ENCODE measurements at regions not wholly inside any gene's neighbourhood (a gene's known extent, or its start where the extent isn't known, plus 50 kb on each side); places are given as distances from the start of the nearest gene placed in this dataset.

DNA sequence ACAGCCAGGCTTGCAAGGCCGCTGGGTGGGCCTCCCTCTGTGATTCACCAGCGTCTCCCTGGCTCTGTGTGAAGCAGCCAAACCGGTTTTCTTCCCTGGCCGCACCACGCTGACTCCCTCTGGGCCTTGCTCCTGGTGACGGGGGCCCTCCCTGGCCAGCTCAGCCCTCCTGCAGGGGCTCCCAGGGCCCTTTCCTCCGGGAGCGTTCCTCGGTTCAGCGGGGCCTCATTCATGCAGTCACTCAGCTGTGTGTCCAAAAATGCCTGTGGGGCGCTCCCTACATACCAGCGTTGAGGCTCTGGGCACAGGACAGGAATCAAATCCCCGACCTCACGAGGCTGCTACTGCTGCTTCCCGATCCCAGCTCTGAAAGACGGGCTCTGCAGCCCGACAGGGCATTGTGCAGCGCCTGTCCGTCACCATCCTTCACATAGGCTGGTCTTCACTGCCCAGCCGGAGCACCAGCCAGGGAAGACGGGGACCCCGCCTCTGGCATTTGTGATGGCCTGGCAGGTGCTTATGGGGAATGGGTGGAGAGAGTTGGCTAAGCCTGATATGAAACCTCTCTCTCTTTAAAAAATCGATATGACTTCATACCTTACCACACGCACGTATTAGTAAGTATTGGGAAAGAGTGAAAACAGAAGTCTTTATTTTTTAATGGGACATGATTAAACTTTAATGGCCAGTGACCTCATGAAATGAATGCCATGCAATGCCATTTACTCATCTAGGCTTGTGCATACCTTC lies 110.0 kb upstream of the SHH start:
- 47 to 56% methylated on average over 15 to 17 of the region's 25 CpGs for WGBS, 2 donors
- peak in 1 of 4 donors; percentile 9 for TF ChIP-seq POLR2A (IDR thresholded peaks at IDR 0.05)
- TF ChIP-seq, protein P1, sequence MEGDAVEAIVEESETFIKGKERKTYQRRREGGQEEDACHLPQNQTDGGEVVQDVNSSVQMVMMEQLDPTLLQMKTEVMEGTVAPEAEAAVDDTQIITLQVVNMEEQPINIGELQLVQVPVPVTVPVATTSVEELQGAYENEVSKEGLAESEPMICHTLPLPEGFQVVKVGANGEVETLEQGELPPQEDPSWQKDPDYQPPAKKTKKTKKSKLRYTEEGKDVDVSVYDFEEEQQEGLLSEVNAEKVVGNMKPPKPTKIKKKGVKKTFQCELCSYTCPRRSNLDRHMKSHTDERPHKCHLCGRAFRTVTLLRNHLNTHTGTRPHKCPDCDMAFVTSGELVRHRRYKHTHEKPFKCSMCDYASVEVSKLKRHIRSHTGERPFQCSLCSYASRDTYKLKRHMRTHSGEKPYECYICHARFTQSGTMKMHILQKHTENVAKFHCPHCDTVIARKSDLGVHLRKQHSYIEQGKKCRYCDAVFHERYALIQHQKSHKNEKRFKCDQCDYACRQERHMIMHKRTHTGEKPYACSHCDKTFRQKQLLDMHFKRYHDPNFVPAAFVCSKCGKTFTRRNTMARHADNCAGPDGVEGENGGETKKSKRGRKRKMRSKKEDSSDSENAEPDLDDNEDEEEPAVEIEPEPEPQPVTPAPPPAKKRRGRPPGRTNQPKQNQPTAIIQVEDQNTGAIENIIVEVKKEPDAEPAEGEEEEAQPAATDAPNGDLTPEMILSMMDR (IDR thresholded peaks at IDR 0.05), result peak in 1 of 6 experiments; percentile 13
- Histone ChIP-seq H3K27ac (peak overlapping the region in 3 of 4 donors; percentile 48 to 72 (median 55)), H3K36me3 (no peaks in the 10 kb centered on the region), H3K9me3 (no peaks in the 10 kb centered on the region), H3K4me1 (peaks cover 10 to 43% (median 24%) of the 10 kb centered on the region in 3 donors), H3K27me3 (peaks cover 0 to 10% (median 0%) of the 10 kb centered on the region in 4 donors), H3K4me3 (no peak overlapping the region)
- intact Hi-C loops (cut with DNase I), result no loop called here
- DNase-seq, result no peak

DNA sequence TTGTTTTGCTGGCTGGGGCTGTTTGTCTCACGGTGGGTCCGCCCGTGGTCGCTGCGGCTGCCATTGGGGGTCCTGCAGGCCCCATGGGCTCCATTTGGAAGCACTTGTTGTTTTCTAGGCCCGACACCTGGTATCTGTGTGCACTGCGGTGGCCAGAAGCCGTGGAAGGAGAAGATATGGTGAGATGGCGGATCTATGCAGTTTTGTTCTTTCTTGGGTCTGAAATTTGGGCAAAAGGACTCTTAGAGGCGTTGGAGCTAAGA lies 109.5 kb upstream of the SHH start:
- Histone ChIP-seq H3K27ac (peak overlapping the region in 2 of 4 donors; percentile 48 to 72), H3K36me3 (no peaks in the 10 kb centered on the region), H3K4me1 (peaks cover 10 to 46% (median 24%) of the 10 kb centered on the region in 3 donors), H3K27me3 (peaks cover 0 to 11% (median 0%) of the 10 kb centered on the region in 4 donors), H3K4me3 (no peak overlapping the region), H3K9me3 (no peaks in the 10 kb centered on the region)
- intact Hi-C loops (cut with DNase I), result no loop called here
- DNase-seq, result no peak
- TF ChIP-seq POLR2A (IDR thresholded peaks at IDR 0.05), result no peak
- 46% methylated on average over 5 of the region's 10 CpGs; no CpG with 5 or more reads in 1 of the 2 donors for WGBS, 2 donors

DNA sequence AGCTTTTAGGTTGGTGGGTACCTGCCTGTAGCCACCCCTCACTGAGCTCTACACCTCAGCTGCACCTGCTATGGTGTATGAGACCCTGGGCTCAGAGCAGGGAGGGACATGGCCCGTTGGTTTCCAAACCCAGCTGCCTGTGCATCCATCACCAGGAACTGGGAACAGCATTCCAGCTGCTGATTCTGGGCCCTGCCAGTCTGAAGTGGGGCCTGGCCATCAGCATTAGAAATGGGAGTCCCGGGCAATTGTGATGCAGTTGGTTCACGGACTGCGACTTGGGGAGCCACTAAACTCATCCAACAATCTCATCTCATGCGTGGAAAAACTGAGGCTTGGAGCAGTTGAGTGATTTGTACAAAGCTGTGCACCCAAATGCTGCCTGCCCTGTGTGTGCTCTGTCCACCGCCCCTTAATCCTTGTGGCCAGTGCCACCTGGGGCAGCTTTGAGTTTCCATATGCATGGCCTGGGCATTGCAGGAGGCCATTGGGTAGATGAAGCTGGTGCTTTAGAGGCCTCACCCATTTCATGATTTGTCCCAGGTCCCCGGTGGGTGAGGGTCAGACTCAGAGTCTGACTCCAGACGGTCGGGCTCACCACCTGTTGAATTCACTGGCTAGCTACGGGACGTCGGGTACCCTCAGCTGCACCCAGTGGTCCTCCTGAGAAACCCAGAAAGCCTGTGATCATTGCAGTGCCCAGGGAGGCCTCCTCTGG lies 109.0 kb upstream of the SHH start:
- no peaks in the 10 kb centered on the region for H3K36me3 ChIP-seq
- H3K27me3 ChIP-seq, result peaks cover 0 to 13% (median 0%) of the 10 kb centered on the region in 4 donors
- no peak for TF ChIP-seq POLR2A (IDR thresholded peaks at IDR 0.05)
- TF ChIP-seq, protein P1 (IDR thresholded peaks at IDR 0.05), result no peak
- no peak for DNase-seq
- H3K27ac ChIP-seq, result peak overlapping the region in 2 of 4 donors; percentile 48 to 72
- WGBS, 2 donors, result 79 to 80% methylated on average over 1 to 7 of the region's 12 CpGs
- peaks cover 10 to 46% (median 24%) of the 10 kb centered on the region in 3 donors for H3K4me1 ChIP-seq
- no peak overlapping the region for H3K4me3 ChIP-seq
- intact Hi-C loops (cut with DNase I), result no loop called here
- H3K9me3 ChIP-seq, result no peaks in the 10 kb centered on the region

DNA sequence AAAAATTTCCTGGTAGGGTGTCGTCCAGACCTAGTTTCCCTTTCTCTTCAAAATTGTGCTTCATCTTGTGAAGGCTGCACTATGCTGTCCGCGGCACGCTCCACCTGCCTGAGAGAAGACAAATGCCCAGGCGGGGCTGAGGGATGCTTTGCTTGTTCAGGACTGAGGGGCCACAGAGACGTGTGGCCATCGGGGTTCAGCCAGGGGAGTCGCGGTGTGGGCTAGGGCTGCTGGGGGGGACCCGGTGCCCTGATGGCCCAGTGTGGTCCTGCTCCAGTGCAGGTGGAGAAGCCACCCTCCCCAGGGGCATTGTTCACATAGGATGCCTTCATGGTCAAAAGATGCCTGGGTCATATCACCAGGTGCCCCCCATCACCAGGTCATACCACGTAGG lies 107.8 kb upstream of the SHH start:
- Histone ChIP-seq H3K27me3 (peaks cover 0 to 25% (median 0%) of the 10 kb centered on the region in 4 donors), H3K4me3 (no peak overlapping the region), H3K9me3 (no peaks in the 10 kb centered on the region), H3K4me1 (peaks cover 10 to 46% (median 24%) of the 10 kb centered on the region in 3 donors), H3K27ac (no peak overlapping the region), H3K36me3 (no peaks in the 10 kb centered on the region)
- DNase-seq, result no peak
- 93 to 94% methylated on average over 2 to 11 of the region's 11 CpGs for WGBS, 2 donors
- no peak for TF ChIP-seq POLR2A (IDR thresholded peaks at IDR 0.05)
- TF ChIP-seq, protein P1 (IDR thresholded peaks at IDR 0.05), result no peak
- intact Hi-C loops (cut with DNase I), result no loop called here

DNA sequence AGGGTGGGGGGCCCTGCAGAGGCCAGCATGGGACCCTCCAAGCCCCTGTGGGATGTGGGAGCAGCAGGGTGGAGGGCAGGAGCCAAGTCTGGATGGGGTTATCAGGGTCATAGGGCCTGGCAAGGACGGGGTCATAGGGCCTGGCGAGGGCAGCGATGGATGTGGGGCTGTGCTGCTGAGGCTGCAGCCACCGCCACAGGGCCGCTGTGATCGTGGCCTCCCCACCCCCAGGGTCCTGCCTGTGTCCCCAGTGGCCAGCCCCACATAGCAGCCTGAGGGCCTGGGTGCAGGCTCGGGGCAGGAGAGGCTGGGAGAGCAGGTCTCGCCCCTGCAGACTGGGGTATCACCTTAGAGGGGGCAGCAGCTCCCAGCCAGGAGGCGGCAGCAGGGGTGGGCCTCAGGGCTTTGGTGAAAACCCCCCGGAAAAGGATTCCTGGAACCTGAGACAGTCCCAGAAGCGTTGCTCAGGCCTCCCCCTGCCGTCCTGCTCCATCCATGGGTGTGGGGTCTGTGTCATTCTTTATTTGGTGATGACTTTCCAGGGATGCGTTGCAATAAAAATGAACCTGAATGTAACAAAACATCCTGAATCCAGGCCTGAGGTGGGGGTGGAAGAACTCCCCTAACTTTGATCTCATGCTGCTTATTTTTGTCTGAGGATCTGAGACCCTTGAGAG lies 107.3 kb upstream of the SHH start:
- no peak for DNase-seq
- H3K27ac ChIP-seq, result no peak overlapping the region
- intact Hi-C loops (cut with DNase I), result no loop called here
- peaks cover 0 to 30% (median 0%) of the 10 kb centered on the region in 4 donors for H3K27me3 ChIP-seq
- no peaks in the 10 kb centered on the region for H3K36me3 ChIP-seq
- WGBS, 2 donors, result 68 to 72% methylated on average over 5 to 7 of the region's 13 CpGs
- TF ChIP-seq, protein P1 (IDR thresholded peaks at IDR 0.05), result no peak
- TF ChIP-seq POLR2A (IDR thresholded peaks at IDR 0.05), result no peak
- no peak overlapping the region for H3K4me3 ChIP-seq
- H3K4me1 ChIP-seq, result peaks cover 10 to 46% (median 24%) of the 10 kb centered on the region in 3 donors
- H3K9me3 ChIP-seq, result no peaks in the 10 kb centered on the region

All from esophagus squamous epithelium (tissue), 5 donors.